Natural killer cell (primary cell): ENCODE measurements at regions not wholly inside any gene's neighbourhood (a gene's known extent, or its start where the extent isn't known, plus 50 kb on each side); places are given as distances from the start of the nearest gene placed in this dataset.

Experiments used
- ATAC-seq, 3 donors: fragments of 150-1000 bp in 2 of 3; fragments of 200-7000 bp in 1 of 3; cut with Tn5 transposase; 1 replicate in 1 of 3; 2 replicates in 2 of 3; pipeline ENCODE4 v1.10.0; 2021; ENCODE audit warnings: mild to moderate bottlenecking in 2 of 3, moderate library complexity in 2 of 3
- DNase-seq, 2 donors: peaks; one replicate each; pipeline versions ENCODE4 v3.0.0 to v3.0.0-alpha.2; 2013 to 2021; ENCODE audit warnings: mixed read lengths in 1 of 2
- H3K27ac ChIP-seq: one replicate; pipeline ENCODE4 v1.5.1; 2013; ENCODE audit warnings: mild to moderate bottlenecking, low read length
- H3K27me3 ChIP-seq: one replicate; pipeline ENCODE4 v1.6.1; 2013; ENCODE audit warnings: low read length; ENCODE audit not compliant: control insufficient read depth, insufficient read depth
- H3K36me3 ChIP-seq: one replicate; pipeline ENCODE4 v1.6.1; 2013; ENCODE audit warnings: low read length; ENCODE audit not compliant: control insufficient read depth, insufficient read depth
- H3K4me1 ChIP-seq: one replicate; pipeline ENCODE4 v1.6.1; 2013; ENCODE audit warnings: low read length; ENCODE audit not compliant: control insufficient read depth, insufficient read depth
- H3K4me3 ChIP-seq: one replicate; pipeline ENCODE4 v1.5.1; 2013; ENCODE audit warnings: low read length
- H3K9me3 ChIP-seq: one replicate; pipeline ENCODE4 v1.6.1; 2013; ENCODE audit warnings: low read length; ENCODE audit not compliant: control insufficient read depth, insufficient read depth
- H3K27ac Mint-ChIP-seq, 2 donors: one replicate each; pipeline ENCODE4 v1.8.0; 2022; ENCODE audit warnings: mild to moderate bottlenecking in 2 of 2, mixed read lengths in 2 of 2, moderate library complexity in 1 of 2
- H3K27me3 Mint-ChIP-seq, 2 donors: one replicate each; pipeline ENCODE4 v1.8.0; 2022; ENCODE audit warnings: low read depth in 2 of 2, mixed read lengths in 2 of 2
- H3K36me3 Mint-ChIP-seq: one replicate; pipeline ENCODE4 v1.8.0; 2022; ENCODE audit warnings: mixed read lengths
- H3K4me1 Mint-ChIP-seq, 2 donors: one replicate each; pipeline ENCODE4 v1.8.0; 2022; ENCODE audit warnings: mixed read lengths in 2 of 2
- H3K4me3 Mint-ChIP-seq: one replicate; pipeline ENCODE4 v1.8.0; 2022; ENCODE audit warnings: mild to moderate bottlenecking, moderate library complexity, mixed read lengths
- H3K9me3 Mint-ChIP-seq, 2 donors: one replicate each; pipeline ENCODE4 v1.8.0; 2022; ENCODE audit warnings: mixed read lengths in 2 of 2
- CTCF ChIP-seq: fragments of 200-600 bp; IDR thresholded peaks from one replicate; pipeline ENCODE4 v1.8.0; 2022; ENCODE audit warnings: antibody characterized with exemption
- WGBS: methylation state at CpG from one replicate; pipeline ENCODE4 v1.1.7; 2013; ENCODE audit warnings: missing lambda C conversion rate; ENCODE audit not compliant: insufficient coverage; 5-methylcytosine and 5-hydroxymethylcytosine counted together
- intact Hi-C: fragments of 100-400 bp; cut with micrococcal nuclease; formaldehyde crosslinking; loops from one replicate; pipeline ENCODE4 v1.14.2; 2022

- no peaks in the 10 kb centered on the region for H3K36me3 Mint-ChIP-seq
- no peak overlapping the region for H3K27ac Mint-ChIP-seq
- no peaks in the 10 kb centered on the region for H3K27me3 Mint-ChIP-seq
- no peak overlapping the region for H3K4me3 Mint-ChIP-seq
- H3K4me1 Mint-ChIP-seq = no peaks in the 10 kb centered on the region
- 100% methylated on average over 1 of the region's 2 CpGs for WGBS
- ATAC-seq = no peak
- DNase-seq = no peak
- Histone ChIP-seq H3K4me1 (no peaks in the 10 kb centered on the region), H3K4me3 (no peak overlapping the region), H3K27ac (no peak overlapping the region), H3K27me3 (no peaks in the 10 kb centered on the region), H3K9me3 (no peaks in the 10 kb centered on the region), H3K36me3 (no peaks in the 10 kb centered on the region)
- peaks cover 5 to 18% of the 10 kb centered on the region in 2 donors for H3K9me3 Mint-ChIP-seq
- no peak for TF ChIP-seq CTCF
- intact Hi-C loops = no loop called here
Measured at GRCh38 chr10:90421874-90422273, 436.0 kb downstream of the HTR7 start.

- TF ChIP-seq CTCF = no peak
- Histone ChIP-seq H3K27ac (no peak overlapping the region), H3K9me3 (no peaks in the 10 kb centered on the region), H3K4me1 (no peaks in the 10 kb centered on the region), H3K27me3 (no peaks in the 10 kb centered on the region), H3K4me3 (no peak overlapping the region), H3K36me3 (no peaks in the 10 kb centered on the region)
- no peak overlapping the region for H3K27ac Mint-ChIP-seq
- DNase-seq = no peak
- H3K4me1 Mint-ChIP-seq = no peaks in the 10 kb centered on the region
- no peak overlapping the region for H3K4me3 Mint-ChIP-seq
- ATAC-seq = no peak
- H3K27me3 Mint-ChIP-seq = no peaks in the 10 kb centered on the region
- no CpG with 5 or more reads among the region's 1 CpG for WGBS
- no peaks in the 10 kb centered on the region for H3K36me3 Mint-ChIP-seq
- H3K9me3 Mint-ChIP-seq = peaks cover 7 to 18% of the 10 kb centered on the region in 2 donors
- intact Hi-C loops = no loop called here
Measured at GRCh38 chr10:90424730-90425129, 433.1 kb downstream of the HTR7 start.

- H3K27ac Mint-ChIP-seq = no peak overlapping the region
- no peaks in the 10 kb centered on the region for H3K36me3 Mint-ChIP-seq
- H3K4me3 Mint-ChIP-seq = no peak overlapping the region
- no peak for DNase-seq
- Histone ChIP-seq H3K27ac (no peak overlapping the region), H3K4me3 (no peak overlapping the region), H3K9me3 (no peaks in the 10 kb centered on the region), H3K36me3 (no peaks in the 10 kb centered on the region), H3K4me1 (no peaks in the 10 kb centered on the region), H3K27me3 (no peaks in the 10 kb centered on the region)
- no CpG with 5 or more reads among the region's 1 CpG for WGBS
- peaks cover 17 to 25% of the 10 kb centered on the region in 2 donors for H3K9me3 Mint-ChIP-seq
- H3K27me3 Mint-ChIP-seq = no peaks in the 10 kb centered on the region
- ATAC-seq = no peak
- intact Hi-C loops = no loop called here
- TF ChIP-seq CTCF = no peak
- no peaks in the 10 kb centered on the region for H3K4me1 Mint-ChIP-seq
Measured at GRCh38 chr10:90430186-90430585, 427.7 kb downstream of the HTR7 start.

GRCh38 chr10:90432866-90433265 lies 425.0 kb downstream of the HTR7 start:
- no peaks in the 10 kb centered on the region for H3K4me1 ChIP-seq
- no peaks in the 10 kb centered on the region for H3K9me3 ChIP-seq
- Mint-ChIP-seq H3K36me3 (no peaks in the 10 kb centered on the region), H3K4me1 (no peaks in the 10 kb centered on the region), H3K27ac (no peak overlapping the region), H3K4me3 (no peak overlapping the region), H3K27me3 (no peaks in the 10 kb centered on the region), H3K9me3 (peaks cover 8 to 20% of the 10 kb centered on the region in 2 donors)
- TF ChIP-seq CTCF = no peak
- no peak overlapping the region for H3K4me3 ChIP-seq
- no peaks in the 10 kb centered on the region for H3K27me3 ChIP-seq
- intact Hi-C loops = no loop called here
- no peak overlapping the region for H3K27ac ChIP-seq
- H3K36me3 ChIP-seq = no peaks in the 10 kb centered on the region
- no peak for ATAC-seq
- DNase-seq = no peak
